ENCODE measurements at regions not wholly inside any gene's neighbourhood (a gene's known extent, or its start where the extent isn't known, plus 50 kb on each side); places are given as distances from the start of the nearest gene placed in this dataset.
"Not testable (repeated sequence)": the region's sequence is repeated elsewhere in the genome, so short reads cannot be mapped to it uniquely, and the experiment has no call there.

GRCh38 chr3:65303431-65303830 is 615.6 kb upstream of the ADAMTS9 start:
- DNase-seq (ENCODE audit: low spot score) = no peak

- DNase-seq (ENCODE audit: low spot score) = no peak
These were observed 603.8 kb upstream of the ADAMTS9 start for GRCh38 chr3:65291448-65292125.

GRCh38 chr3:65288776-65289175 is 601.0 kb upstream of the ADAMTS9 start:
- DNase-seq (ENCODE audit: low spot score) = no peak

DNA sequence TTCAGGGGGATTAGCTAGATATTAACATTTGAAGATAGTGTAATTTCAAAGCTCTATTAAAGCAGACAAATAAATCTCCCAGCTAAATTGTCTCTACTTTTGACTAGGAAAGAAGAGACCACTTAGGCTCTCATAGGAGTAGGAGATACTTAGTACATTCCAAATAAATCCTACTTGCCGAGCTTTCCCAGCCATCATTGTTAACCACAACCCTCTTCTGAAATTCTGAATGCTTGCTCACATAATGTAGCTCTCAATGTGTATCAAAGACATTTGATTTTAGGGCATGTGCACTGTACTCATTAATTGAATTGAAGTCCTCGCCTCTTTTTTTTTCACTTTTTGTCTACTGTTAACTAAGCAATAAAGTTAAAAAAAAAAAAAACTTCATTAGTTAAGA is 598.2 kb upstream of the ADAMTS9 start:
- no peak for DNase-seq (ENCODE audit: low spot score)

DNA sequence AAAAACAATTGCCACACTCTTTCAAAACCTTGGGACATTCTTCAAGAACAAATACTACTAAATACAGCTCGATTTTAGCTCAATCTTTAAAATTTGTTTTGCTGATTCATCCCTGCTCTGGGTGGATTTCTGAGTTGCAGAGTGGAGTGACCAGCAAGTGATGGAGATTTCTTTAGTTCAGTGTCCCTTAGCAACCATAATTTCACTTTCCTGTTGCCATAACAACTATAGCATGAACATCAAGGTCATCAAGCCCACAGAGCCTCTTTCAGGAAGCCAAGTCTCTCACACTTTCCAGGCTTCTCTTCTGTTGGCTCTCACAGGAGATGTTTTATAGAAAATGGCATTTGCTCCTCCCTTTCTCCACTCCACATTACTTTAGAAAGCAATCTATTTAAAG is 597.2 kb upstream of the ADAMTS9 start:
- no peak for DNase-seq (ENCODE audit: low spot score)

GRCh38 chr3:65284546-65284945 is 596.7 kb upstream of the ADAMTS9 start:
- DNase-seq (ENCODE audit: low spot score) = no peak

DNA sequence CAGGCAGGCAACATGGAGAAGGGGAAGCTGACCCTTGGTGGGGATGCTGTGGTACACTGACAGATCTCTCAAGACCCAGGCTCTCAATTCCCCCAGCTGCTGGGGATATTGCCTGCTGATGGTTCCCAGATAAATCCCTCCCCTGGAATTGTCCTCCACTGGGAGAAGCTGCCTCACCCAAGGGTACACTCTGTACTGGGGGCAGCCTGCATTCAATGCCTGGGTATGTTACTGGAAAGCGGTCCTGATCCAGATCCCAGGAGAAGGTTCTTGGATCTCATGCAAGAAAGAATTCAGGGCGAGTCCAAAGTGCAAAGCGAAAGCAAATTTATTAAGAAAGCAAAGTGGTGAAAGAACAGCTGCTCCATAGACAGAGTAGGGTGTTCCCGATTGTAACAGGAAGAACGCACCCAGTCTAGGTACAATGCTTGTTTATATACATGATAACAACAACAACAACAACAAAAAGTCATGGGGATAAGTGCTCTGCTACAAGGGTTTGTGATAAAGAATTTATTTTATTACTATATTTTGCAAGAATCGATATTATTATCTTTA is 591.5 kb upstream of the ADAMTS9 start:
- no peak for DNase-seq (ENCODE audit: low spot score)

- no peak for DNase-seq (ENCODE audit: low spot score)
These were observed 590.0 kb upstream of the ADAMTS9 start for GRCh38 chr3:65277798-65278197.

DNA sequence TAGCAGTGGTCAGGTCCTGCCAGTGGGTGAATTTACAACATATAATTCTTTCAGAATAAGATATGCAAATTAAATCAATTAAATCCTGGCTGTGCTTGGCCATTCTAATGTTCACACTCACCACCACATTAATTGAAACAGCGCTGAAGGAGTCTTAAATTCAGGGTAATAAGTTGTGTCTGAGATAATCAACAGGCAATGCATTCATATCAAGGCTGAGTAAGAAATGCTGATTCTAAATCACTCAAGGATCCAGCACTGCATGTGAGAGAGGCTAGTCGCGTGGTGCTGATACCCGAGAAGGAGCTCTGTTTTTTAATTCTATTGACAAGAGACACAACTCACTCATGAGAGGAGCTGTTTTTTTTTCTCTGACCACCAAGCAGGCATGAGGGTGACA is 588.8 kb upstream of the ADAMTS9 start:
- DNase-seq (ENCODE audit: low spot score) = no peak

DNA sequence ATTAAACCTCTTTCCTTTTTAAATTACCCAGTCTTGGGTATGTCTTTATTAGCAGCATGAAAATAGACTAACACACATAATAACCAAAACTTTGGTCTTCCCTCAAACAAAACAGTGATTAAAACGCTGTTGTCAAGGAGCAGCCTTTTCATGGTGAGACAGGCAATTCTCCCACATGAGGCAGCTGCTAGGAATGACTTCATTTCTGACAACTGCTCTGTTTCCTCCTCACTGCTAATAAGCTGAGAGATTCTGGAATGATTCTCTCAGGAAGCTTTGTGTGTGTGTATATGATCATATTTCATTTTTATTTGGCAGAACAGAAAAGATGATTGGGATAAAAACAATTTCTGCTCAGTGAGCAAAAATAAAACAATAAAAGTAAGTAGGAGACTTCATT is 580.6 kb upstream of the ADAMTS9 start:
- no peak for DNase-seq (ENCODE audit: low spot score)

DNA sequence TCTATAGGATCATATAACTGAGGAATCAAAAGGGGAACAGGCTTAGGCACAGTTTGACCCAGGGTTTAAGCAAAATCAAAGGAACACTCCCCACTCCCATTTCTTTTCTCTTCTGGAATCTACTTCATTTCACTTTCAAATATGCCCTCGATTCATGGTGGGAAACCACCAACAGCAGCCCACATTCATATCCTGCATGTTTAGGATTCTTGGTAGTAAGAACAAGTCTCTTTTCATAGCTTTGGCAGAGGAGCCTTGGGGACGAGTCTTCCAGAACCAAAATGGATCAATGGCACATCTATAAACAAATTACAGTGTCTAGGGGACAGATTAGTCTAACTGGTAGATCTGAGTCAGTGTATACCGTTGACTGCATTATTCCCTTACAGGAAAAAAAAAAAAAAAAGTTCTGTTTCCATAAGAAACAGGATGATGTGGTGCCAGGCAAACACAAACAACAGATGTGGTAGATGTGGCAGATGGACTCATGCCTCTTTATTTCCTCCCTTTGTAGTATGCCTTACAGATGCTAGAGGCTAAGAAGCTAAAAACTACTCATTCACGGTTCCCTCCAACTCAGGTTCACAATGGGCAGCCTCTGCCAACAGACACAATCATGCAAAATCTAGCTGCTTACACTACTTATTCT is 578.3 kb upstream of the ADAMTS9 start:
- DNase-seq (ENCODE audit: low spot score) = no peak

- DNase-seq (ENCODE audit: low spot score) = no peak
These were observed 577.7 kb upstream of the ADAMTS9 start for GRCh38 chr3:65265511-65265910.

DNA sequence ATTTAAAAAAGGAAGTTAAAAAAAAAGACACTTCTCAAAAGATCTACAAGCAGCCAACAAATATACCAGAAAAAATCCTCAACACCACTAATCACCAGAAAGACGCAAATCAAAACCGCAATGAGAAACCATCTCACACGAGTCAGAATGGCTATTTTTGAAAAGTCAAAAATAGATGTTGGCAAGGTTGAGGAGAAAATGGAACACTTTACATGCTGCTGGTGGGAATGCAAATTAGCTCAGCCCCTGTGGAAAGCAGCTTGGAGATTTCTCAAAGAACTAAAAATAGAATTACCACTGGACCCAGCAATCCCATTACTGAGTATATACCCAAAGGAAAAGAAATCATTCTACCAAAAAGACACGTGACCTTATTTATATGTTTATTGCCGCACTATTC is 574.7 kb upstream of the ADAMTS9 start:
- DNase-seq (ENCODE audit: low spot score) = no peak

DNA sequence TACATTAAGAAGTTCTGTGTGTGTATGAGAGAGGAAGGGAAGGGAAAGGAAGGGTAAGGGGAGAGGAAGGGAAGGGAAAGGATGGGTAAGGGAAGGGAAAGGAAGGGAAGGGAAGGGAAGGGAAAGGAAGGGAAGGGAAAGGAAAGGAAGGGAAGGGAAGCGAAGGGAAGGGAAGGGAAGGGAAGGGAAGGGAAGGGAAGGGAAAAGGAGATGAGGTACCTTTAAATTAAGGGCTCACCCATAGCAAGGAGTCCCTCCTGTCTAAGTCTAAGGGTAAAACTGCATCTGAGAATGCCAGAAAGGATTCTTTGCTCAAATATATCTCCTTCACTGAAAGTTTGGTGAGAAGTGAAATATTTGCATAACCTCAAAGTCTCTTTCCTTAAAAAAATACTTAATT is 572.1 kb upstream of the ADAMTS9 start:
- DNase-seq (ENCODE audit: low spot score) = no peak

DNA sequence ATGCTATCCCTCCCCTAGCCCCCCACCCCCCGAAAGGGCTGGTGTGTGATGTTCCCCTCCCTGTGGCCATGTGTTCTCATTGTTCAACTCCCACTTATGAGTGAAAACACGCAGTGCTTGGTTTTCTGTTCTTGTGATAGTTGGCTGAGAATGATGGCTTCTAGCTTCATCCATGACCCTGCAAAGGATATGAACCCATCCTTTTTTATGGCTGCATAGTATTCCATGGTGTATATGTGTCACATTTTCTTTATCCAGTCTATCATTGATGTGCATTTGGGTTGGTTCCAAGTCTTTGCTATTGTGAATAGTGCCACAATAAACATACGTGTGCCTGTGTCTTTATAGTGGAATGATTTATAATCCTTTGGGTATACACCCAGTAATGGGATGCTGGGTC is 565.1 kb upstream of the ADAMTS9 start:
- DNase-seq (ENCODE audit: low spot score) = not testable (repeated sequence)

GRCh38 chr3:65252266-65252665 is 564.5 kb upstream of the ADAMTS9 start:
- DNase-seq (ENCODE audit: low spot score) = no peak

DNA sequence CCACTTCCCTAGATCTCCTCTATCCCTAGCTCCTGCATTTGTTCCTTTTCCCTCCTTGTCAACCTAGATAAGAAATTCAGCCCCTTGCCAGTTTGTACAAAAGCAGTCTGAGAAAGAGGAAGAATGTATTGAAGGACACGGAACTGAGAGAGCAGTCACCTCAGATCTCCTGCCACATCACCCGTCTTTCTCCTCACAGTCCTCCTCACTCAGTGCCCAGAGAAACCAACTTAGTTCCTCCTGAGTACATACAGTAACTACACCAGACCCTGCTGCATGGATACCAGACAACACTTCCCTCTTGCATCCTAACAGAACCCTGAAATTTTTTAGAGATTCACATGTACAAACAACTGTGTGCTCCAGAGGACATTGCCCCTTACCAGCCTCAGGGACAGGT is 563.6 kb upstream of the ADAMTS9 start:
- DNase-seq (ENCODE audit: low spot score) = no peak

DNA sequence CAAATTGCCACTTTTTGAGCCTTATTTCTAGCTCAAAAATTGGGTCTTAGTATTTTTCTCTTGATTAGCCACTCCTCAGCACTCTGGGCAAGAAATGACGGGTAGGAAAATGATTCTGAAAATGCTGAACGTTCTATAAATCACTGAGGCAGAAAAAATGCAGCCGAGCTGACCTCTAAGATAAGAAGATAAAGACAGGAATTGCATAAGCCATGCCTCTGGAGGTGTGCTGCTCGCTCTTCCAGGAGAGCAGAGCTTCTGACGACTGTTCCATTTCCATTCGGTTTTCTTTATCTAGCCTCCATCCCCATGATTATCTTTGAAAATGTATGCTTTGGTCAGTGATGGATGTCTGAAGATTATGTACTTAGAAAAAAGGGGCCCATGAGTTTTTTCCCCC is 558.8 kb upstream of the ADAMTS9 start:
- DNase-seq (ENCODE audit: low spot score) = no peak

DNA sequence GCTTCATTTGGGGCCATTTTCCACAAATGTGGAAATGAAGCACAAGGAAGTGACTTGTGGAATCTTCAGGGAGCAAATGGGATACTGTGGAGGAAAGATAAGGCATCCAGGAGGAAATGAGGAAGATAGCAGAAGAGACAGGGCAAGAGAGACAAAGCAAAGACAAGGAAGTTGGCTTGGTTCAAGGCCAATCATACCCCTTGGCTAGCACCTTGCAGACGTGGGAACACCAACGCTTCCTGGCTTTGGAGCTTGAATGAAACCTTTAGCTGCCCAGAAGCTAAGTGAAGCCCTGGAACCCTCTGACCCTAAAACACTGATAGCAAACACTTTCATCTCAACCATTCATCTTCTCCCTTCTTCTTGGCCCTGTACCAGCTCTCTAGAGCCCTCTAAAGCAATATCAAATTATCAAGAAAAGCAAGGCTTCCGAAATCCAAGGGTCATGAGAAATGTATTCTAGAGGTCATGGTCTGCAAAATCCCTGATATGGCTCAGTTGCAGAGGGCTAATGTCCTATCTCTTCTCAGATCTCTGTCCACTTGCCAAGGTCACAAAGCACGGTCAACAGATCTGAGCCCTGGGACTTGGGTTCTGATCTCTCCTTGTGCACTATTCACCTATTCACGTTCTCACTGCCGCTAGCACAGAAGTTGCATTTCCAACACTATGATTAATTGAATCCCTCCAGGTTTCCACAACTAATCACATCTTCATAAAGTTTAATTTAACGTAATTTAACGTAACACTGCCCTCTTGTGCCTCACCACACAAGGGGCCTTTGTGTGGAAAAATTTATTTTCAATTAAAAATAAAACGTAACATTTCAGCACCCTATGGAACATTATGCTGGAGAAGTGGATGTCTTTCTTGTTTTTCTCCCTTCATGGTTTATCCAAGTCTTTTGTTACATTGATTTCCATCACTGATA is 557.6 kb upstream of the ADAMTS9 start:
- DNase-seq (ENCODE audit: low spot score) = no peak

- no peak for DNase-seq (ENCODE audit: low spot score)
These were observed 552.6 kb upstream of the ADAMTS9 start for GRCh38 chr3:65240366-65240765.

DNA sequence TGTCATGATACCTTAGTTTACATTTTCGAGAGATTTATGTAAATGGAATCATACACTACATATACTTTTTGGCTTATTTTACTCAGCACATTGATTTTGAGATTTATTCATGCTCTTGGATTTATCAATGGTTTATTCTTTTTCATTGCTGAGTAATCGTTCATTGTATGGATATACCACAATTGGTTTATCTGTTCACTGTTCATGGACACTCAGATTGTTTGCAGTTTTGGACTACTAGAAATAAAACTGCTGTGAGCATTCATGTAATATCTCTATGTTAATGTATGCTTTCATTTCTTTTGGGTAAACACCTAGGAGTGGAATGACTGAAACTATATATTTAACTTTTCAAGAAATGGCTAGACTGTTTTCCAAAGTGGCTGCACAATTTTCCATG is 550.9 kb upstream of the ADAMTS9 start:
- DNase-seq (ENCODE audit: low spot score) = no peak

DNA sequence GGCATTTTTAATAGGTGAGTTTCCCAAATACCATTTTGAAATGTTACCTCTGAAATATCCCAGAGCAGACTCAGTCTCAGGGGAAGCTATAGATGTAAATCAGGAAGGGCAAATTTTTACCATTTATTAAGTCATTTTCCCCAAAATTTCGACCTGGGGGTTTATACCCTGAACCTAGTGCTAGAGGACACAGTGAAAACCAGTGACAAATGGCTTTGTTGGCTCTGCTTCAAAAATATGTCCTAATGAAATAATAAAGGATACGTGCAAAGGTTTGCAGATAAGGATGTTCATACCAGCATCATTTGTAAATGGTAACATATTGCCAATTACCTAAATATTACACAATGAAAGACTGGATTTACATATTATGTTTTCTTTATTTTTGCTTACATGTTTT is 546.7 kb upstream of the ADAMTS9 start:
- no peak for DNase-seq (ENCODE audit: low spot score)

Measured in HT-29 (cell line).